ENCODE measurements at regions not wholly inside any gene's neighbourhood (a gene's known extent, or its start where the extent isn't known, plus 50 kb on each side); places are given as distances from the start of the nearest gene placed in this dataset.

GRCh38 chr3:112736805-112737566, 96.0 kb upstream of the CCDC80 start:
- TF ChIP-seq CTCF (IDR thresholded peaks at IDR 0.05) (no peak), POLR2A (IDR thresholded peaks at IDR 0.05) (no peak)

Data from uterus (tissue), 2 donors.